Right lobe of liver (tissue), 6 donors: ENCODE measurements at regions not wholly inside any gene's neighbourhood (a gene's known extent, or its start where the extent isn't known, plus 50 kb on each side); places are given as distances from the start of the nearest gene placed in this dataset.

Experiments
- ATAC-seq, 4 donors: fragments of 200-7000 bp; cut with Tn5 transposase; one replicate each; pipeline ENCODE4 v1.9.1; 2020; ENCODE audit warnings: mild to moderate bottlenecking in 4 of 4, moderate library complexity in 4 of 4
- DNase-seq, 3 donors: peaks; one replicate each; pipeline ENCODE4 v3.0.0-alpha.2; 2020
- H3K27ac ChIP-seq, 3 donors: fragments of 200-600 bp; one replicate each; pipeline ENCODE4 v1.8.0; 2022
- H3K27me3 ChIP-seq, 2 donors: fragments of 200-600 bp; one replicate each; pipeline ENCODE4 v1.8.0; 2022
- H3K36me3 ChIP-seq, 4 donors: fragments of 200-600 bp; sonication (generic) in 1 of 4; one replicate each; pipeline versions ENCODE4 v1.5.1 to v1.8.0; 2017 to 2022; ENCODE audit warnings: control low read depth in 1 of 4
- H3K4me1 ChIP-seq, 4 donors: fragments of 200-600 bp; sonication (generic) in 1 of 4; one replicate each; pipeline versions ENCODE4 v1.5.1 to v1.8.0; 2017 to 2022; ENCODE audit warnings: control low read depth in 1 of 4
- H3K4me3 ChIP-seq, 3 donors: fragments of 200-600 bp; one replicate each; pipeline ENCODE4 v1.8.0; 2022
- H3K9me3 ChIP-seq, 4 donors: fragments of 200-600 bp; sonication (generic) in 1 of 4; one replicate each; pipeline versions ENCODE4 v1.5.1 to v1.8.0; 2017 to 2022; ENCODE audit warnings: control low read depth in 1 of 4
- POLR2A ChIP-seq: fragments of 450-650 bp; IDR thresholded peaks from one replicate; pipeline ENCODE4 v1.6.1; 2017; ENCODE audit warnings: antibody characterized with exemption, mild to moderate bottlenecking
- WGBS: methylation state at CpG from one replicate; pipeline ENCODE4 v1.1.6; 2018; ENCODE audit warnings: low coverage, low lambda C conversion rate; ENCODE audit not compliant: insufficient coverage; ENCODE audit errors: missing lambda C conversion rate; 5-methylcytosine and 5-hydroxymethylcytosine counted together
- intact Hi-C, 2 donors: fragments of 100-400 bp; cut with DNase I; formaldehyde crosslinking; loops; one replicate each; pipeline versions ENCODE4 v1.11.2 to v1.14.1; 2022
- TF ChIP-seq, protein P1 (sequence below), 4 donors: fragments of 200-600 bp in 3 of 4; fragments of 450-650 bp in 1 of 4; IDR thresholded peaks; one replicate each; pipeline versions ENCODE4 v1.5.1 to v1.8.0; 2016 to 2022; ENCODE audit warnings: antibody characterized with exemption in 4 of 4, mild to moderate bottlenecking in 2 of 4
- donor health status: DM: no; HTN: yes; CAD: no.
- donor health status: DM: no; HTN: no; CAD: no.
- donor health status: DM: no; HTN: no; CAD: no.
- donor health status: DM: no; HTN: yes; CAD: no.
- donor health status: DM: no; HTN: yes; CAD: no.

DNA sequence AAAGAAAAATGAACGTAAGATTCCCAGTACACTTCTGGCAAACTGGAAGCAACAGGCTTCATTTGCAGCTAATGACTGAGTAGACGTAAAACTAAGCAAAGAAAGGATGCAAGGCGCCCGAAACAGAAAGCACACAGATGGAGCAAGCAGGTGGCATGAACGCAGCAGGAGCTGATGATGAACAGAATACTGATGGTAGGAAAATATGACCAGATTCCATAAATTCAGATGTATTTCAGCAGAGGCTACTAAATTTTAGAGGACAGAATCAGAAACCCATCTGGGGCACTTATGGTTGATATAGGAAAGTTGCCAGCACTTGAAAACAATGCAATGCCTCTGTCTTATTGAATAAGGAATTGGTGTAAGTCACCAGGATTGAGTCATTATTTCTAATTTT, 658.7 kb upstream of the LINC00305 start:
- no peak for ATAC-seq
- DNase-seq: no peak
- Histone ChIP-seq H3K9me3 (no peaks in the 10 kb centered on the region), H3K27ac (no peak overlapping the region), H3K4me1 (no peaks in the 10 kb centered on the region), H3K4me3 (no peak overlapping the region), H3K36me3 (no peaks in the 10 kb centered on the region), H3K27me3 (no peaks in the 10 kb centered on the region)
- TF ChIP-seq POLR2A: no peak
- TF ChIP-seq, protein P1, sequence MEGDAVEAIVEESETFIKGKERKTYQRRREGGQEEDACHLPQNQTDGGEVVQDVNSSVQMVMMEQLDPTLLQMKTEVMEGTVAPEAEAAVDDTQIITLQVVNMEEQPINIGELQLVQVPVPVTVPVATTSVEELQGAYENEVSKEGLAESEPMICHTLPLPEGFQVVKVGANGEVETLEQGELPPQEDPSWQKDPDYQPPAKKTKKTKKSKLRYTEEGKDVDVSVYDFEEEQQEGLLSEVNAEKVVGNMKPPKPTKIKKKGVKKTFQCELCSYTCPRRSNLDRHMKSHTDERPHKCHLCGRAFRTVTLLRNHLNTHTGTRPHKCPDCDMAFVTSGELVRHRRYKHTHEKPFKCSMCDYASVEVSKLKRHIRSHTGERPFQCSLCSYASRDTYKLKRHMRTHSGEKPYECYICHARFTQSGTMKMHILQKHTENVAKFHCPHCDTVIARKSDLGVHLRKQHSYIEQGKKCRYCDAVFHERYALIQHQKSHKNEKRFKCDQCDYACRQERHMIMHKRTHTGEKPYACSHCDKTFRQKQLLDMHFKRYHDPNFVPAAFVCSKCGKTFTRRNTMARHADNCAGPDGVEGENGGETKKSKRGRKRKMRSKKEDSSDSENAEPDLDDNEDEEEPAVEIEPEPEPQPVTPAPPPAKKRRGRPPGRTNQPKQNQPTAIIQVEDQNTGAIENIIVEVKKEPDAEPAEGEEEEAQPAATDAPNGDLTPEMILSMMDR (IDR thresholded peaks at IDR 0.05): no peak
- WGBS: 73% methylated on average over 5 of the region's 5 CpGs
- intact Hi-C loops: no loop called here

- Histone ChIP-seq H3K36me3 (no peaks in the 10 kb centered on the region), H3K27me3 (no peaks in the 10 kb centered on the region), H3K4me3 (no peak overlapping the region), H3K27ac (no peak overlapping the region), H3K4me1 (no peaks in the 10 kb centered on the region), H3K9me3 (no peaks in the 10 kb centered on the region)
- intact Hi-C loops: no loop called here
- DNase-seq (no peak), ATAC-seq (no peak)
- WGBS: 62% methylated on average over 5 of the region's 5 CpGs
- TF ChIP-seq, protein P1 (IDR thresholded peaks at IDR 0.05): no peak
- no peak for TF ChIP-seq POLR2A
These were observed 657.8 kb upstream of the LINC00305 start for GRCh38 chr18:64806691-64807090.

DNA sequence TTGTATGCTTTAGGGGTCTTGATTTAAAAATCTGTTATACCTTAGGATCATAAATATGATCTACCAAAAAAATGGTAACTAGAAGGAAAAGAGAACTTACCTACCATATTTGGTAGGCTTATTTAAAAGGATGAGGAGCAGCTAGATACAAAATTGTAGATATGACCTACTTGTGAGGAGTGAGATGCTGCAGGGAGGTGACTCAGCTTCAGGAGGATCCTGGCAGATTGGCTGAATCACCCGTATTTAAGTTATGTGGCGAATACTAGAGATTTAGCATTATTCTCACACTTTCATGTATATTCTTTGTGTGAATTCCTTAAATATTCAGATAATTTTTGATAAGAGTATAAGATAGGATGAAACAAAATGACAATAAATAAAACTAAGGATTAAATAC, 657.3 kb upstream of the LINC00305 start:
- Histone ChIP-seq H3K4me1 (no peaks in the 10 kb centered on the region), H3K27me3 (no peaks in the 10 kb centered on the region), H3K27ac (no peak overlapping the region), H3K9me3 (no peaks in the 10 kb centered on the region), H3K4me3 (no peak overlapping the region), H3K36me3 (no peaks in the 10 kb centered on the region)
- ATAC-seq (no peak), DNase-seq (no peak)
- intact Hi-C loops: no loop called here
- WGBS: 90% methylated on average over 2 of the region's 2 CpGs
- TF ChIP-seq, protein P1 (IDR thresholded peaks at IDR 0.05): no peak
- no peak for TF ChIP-seq POLR2A

DNA sequence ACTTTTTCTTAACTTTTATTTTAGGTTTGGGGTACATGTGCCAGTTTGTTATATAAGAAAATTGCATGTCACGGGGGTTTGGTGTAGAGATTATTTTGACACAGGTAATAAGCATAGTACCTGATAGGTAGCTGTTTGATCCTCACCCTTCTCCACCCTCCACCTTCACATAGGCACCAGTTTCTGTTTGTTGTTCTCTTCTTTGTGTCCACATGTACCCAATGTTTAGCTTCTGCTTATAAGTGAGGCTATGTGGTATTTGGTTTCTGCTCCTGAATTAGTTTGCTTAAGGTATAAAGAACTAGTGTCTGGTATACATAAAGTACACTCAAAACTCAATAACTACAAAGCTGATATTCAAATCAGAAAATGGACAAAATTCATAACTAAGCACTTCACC, 654.6 kb upstream of the LINC00305 start:
- ATAC-seq: no peak

More for the DNA sequence above, 654.6 kb upstream of the LINC00305 start:
- Histone ChIP-seq H3K9me3 (no peaks in the 10 kb centered on the region), H3K27ac (no peak overlapping the region), H3K27me3 (no peaks in the 10 kb centered on the region), H3K4me3 (no peak overlapping the region), H3K36me3 (no peaks in the 10 kb centered on the region), H3K4me1 (no peaks in the 10 kb centered on the region)
- 54% methylated on average over 1 of the region's 1 CpG for WGBS
- no peak for DNase-seq
- TF ChIP-seq, protein P1 (IDR thresholded peaks at IDR 0.05): no peak
- TF ChIP-seq POLR2A: no peak
- intact Hi-C loops: no loop called here
